Peyer's patch (tissue), 4 donors: ENCODE measurements at regions not wholly inside any gene's neighbourhood (a gene's known extent, or its start where the extent isn't known, plus 50 kb on each side); places are given as distances from the start of the nearest gene placed in this dataset.

ENCODE experiments used
- POLR2A ChIP-seq, 2 donors: fragments of 450-650 bp; IDR thresholded peaks; one replicate each; pipeline ENCODE4 v1.5.1; 2017; ENCODE audit warnings: antibody characterized with exemption in 2 of 2, mild to moderate bottlenecking in 2 of 2, moderate library complexity in 2 of 2
- TF ChIP-seq, protein P1 (sequence below), 6 experiments: fragments of 450-650 bp in 4 of 6; fragments of 200-600 bp in 2 of 6; sonication (generic) in 1 of 6; IDR thresholded peaks; one replicate each; pipeline ENCODE4 v1.5.1; 2017 to 2019; ENCODE audit warnings: antibody characterized with exemption in 6 of 6, mild to moderate bottlenecking in 3 of 6, moderate library complexity in 1 of 6

DNA sequence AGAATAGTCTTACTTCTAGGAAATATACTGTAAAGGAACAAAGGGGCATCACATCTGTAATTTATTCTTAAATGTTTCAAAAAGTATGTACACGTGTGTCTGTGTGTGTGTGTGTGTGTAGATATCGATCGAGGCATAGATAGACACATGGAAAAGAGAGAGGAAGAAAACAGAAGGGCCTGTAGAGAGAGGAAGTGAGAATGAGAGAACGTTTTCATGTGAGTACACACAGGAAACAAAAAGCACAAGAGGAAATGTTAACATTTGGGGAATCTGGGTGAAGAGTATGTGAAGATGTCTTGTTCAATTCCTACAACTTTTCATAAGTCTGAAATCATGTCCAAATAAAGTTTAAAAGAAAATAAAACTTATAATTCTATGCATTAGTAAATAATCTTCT lies 286.5 kb upstream of the SORCS1 start:
- TF ChIP-seq, protein P1, sequence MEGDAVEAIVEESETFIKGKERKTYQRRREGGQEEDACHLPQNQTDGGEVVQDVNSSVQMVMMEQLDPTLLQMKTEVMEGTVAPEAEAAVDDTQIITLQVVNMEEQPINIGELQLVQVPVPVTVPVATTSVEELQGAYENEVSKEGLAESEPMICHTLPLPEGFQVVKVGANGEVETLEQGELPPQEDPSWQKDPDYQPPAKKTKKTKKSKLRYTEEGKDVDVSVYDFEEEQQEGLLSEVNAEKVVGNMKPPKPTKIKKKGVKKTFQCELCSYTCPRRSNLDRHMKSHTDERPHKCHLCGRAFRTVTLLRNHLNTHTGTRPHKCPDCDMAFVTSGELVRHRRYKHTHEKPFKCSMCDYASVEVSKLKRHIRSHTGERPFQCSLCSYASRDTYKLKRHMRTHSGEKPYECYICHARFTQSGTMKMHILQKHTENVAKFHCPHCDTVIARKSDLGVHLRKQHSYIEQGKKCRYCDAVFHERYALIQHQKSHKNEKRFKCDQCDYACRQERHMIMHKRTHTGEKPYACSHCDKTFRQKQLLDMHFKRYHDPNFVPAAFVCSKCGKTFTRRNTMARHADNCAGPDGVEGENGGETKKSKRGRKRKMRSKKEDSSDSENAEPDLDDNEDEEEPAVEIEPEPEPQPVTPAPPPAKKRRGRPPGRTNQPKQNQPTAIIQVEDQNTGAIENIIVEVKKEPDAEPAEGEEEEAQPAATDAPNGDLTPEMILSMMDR (IDR thresholded peaks at IDR 0.05) = no peak
- TF ChIP-seq POLR2A (IDR thresholded peaks at IDR 0.05) = no peak
